ENCODE measurements at regions not wholly inside any gene's neighbourhood (a gene's known extent, or its start where the extent isn't known, plus 50 kb on each side); places are given as distances from the start of the nearest gene placed in this dataset.
A peak's percentile ranks its signal among the peaks of the same experiment; 100 is the strongest.

GRCh38 chr20:51196991-51197651 lies 174.2 kb upstream of the KCNG1 start:
- H3K27ac ChIP-seq = no peak overlapping the region
- TF ChIP-seq, protein P1, sequence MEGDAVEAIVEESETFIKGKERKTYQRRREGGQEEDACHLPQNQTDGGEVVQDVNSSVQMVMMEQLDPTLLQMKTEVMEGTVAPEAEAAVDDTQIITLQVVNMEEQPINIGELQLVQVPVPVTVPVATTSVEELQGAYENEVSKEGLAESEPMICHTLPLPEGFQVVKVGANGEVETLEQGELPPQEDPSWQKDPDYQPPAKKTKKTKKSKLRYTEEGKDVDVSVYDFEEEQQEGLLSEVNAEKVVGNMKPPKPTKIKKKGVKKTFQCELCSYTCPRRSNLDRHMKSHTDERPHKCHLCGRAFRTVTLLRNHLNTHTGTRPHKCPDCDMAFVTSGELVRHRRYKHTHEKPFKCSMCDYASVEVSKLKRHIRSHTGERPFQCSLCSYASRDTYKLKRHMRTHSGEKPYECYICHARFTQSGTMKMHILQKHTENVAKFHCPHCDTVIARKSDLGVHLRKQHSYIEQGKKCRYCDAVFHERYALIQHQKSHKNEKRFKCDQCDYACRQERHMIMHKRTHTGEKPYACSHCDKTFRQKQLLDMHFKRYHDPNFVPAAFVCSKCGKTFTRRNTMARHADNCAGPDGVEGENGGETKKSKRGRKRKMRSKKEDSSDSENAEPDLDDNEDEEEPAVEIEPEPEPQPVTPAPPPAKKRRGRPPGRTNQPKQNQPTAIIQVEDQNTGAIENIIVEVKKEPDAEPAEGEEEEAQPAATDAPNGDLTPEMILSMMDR (IDR thresholded peaks at IDR 0.05; ENCODE audit: low read depth, low read length, missing control alignments) = no peak
- H3K36me3 ChIP-seq (replicated peaks) = no peaks in the 10 kb centered on the region
- H3K27me3 ChIP-seq (replicated peaks) = no peaks in the 10 kb centered on the region
- in situ Hi-C loops (cut with HindIII; ENCODE audit: low pct_ligation_motif_present, low sequenced_read_pairs) = no loop called here
- H3K4me3 ChIP-seq (ENCODE audit: low read depth, low read length) = no peak overlapping the region
- no peak for DNase-seq

- Histone ChIP-seq H3K36me3 (replicated peaks) (no peaks in the 10 kb centered on the region), H3K27me3 (replicated peaks) (no peaks in the 10 kb centered on the region), H3K27ac (no peak overlapping the region), H3K4me3 (ENCODE audit: low read depth, low read length) (no peak overlapping the region)
- no peak for DNase-seq
- TF ChIP-seq, protein P1 (IDR thresholded peaks at IDR 0.05; ENCODE audit: low read depth, low read length, missing control alignments) = no peak
- in situ Hi-C loops (cut with HindIII; ENCODE audit: low pct_ligation_motif_present, low sequenced_read_pairs) = no loop called here
Observed at GRCh38 chr20:51195990-51196389, 173.1 kb upstream of the KCNG1 start.

- H3K27ac ChIP-seq = no peak overlapping the region
- peak; percentile 51 for DNase-seq
- in situ Hi-C loops (cut with HindIII; ENCODE audit: low pct_ligation_motif_present, low sequenced_read_pairs) = no loop called here
- H3K4me3 ChIP-seq (ENCODE audit: low read depth, low read length) = no peak overlapping the region
- no peaks in the 10 kb centered on the region for H3K27me3 ChIP-seq (replicated peaks)
- TF ChIP-seq, protein P1 (IDR thresholded peaks at IDR 0.05; ENCODE audit: low read depth, low read length, missing control alignments) = no peak
- H3K36me3 ChIP-seq (replicated peaks) = no peaks in the 10 kb centered on the region
Observed at GRCh38 chr20:51195419-51195901, 172.6 kb upstream of the KCNG1 start.

- DNase-seq = peak; percentile 53
- in situ Hi-C loops (cut with HindIII; ENCODE audit: low pct_ligation_motif_present, low sequenced_read_pairs) = no loop called here
- Histone ChIP-seq H3K27me3 (replicated peaks) (no peaks in the 10 kb centered on the region), H3K4me3 (ENCODE audit: low read depth, low read length) (no peak overlapping the region), H3K36me3 (replicated peaks) (no peaks in the 10 kb centered on the region), H3K27ac (peak overlapping the region; percentile 21)
- TF ChIP-seq, protein P1 (IDR thresholded peaks at IDR 0.05; ENCODE audit: low read depth, low read length, missing control alignments) = no peak
Observed at GRCh38 chr20:51193066-51193772, 170.3 kb upstream of the KCNG1 start.

DNA sequence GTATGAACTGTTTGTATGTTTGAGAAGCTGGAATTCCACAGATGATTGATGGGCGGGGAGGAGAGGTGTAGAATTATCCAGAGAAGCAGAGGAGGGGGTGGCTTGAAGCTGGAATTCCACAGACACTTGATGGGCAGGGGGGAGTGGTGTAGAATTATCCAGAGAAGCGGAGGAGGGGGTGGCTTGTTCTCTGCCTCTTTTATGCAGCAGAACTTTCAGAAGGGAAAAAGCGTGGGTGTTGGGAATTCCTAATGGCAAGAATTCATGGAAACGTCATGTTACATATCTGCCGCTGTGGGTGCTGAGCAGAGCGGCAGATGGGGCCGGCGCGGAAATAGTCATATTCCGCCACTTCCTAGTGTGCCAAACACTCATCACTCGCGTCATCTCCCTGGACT lies 167.9 kb upstream of the KCNG1 start:
- TF ChIP-seq, protein P1 (IDR thresholded peaks at IDR 0.05; ENCODE audit: low read depth, low read length, missing control alignments) = peak; percentile 20
- Histone ChIP-seq H3K4me3 (ENCODE audit: low read depth, low read length) (no peak overlapping the region), H3K27ac (no peak overlapping the region), H3K36me3 (replicated peaks) (no peaks in the 10 kb centered on the region), H3K27me3 (replicated peaks) (no peaks in the 10 kb centered on the region)
- DNase-seq = peak; percentile 45
- in situ Hi-C loops (cut with HindIII; ENCODE audit: low pct_ligation_motif_present, low sequenced_read_pairs) = no loop called here
